Peyer's patch (tissue), 4 donors: ENCODE measurements at regions not wholly inside any gene's neighbourhood (a gene's known extent, or its start where the extent isn't known, plus 50 kb on each side); places are given as distances from the start of the nearest gene placed in this dataset.

Source experiments
- CTCF ChIP-seq, 6 experiments: fragments of 450-650 bp in 4 of 6; fragments of 200-600 bp in 2 of 6; sonication (generic) in 1 of 6; IDR thresholded peaks; one replicate each; pipeline ENCODE4 v1.5.1; 2017 to 2019; ENCODE audit warnings: antibody characterized with exemption in 6 of 6, mild to moderate bottlenecking in 3 of 6, moderate library complexity in 1 of 6
- POLR2A ChIP-seq, 2 donors: fragments of 450-650 bp; IDR thresholded peaks; one replicate each; pipeline ENCODE4 v1.5.1; 2017; ENCODE audit warnings: antibody characterized with exemption in 2 of 2, mild to moderate bottlenecking in 2 of 2, moderate library complexity in 2 of 2

- TF ChIP-seq CTCF (IDR thresholded peaks at IDR 0.05) (no peak), POLR2A (IDR thresholded peaks at IDR 0.05) (no peak)
Measured at GRCh38 chr5:174235221-174236011, 189.9 kb downstream of the NSG2 start.
